ENCODE measurements at regions not wholly inside any gene's neighbourhood (a gene's known extent, or its start where the extent isn't known, plus 50 kb on each side); places are given as distances from the start of the nearest gene placed in this dataset.
"Not testable (repeated sequence)": the region's sequence is repeated elsewhere in the genome, so short reads cannot be mapped to it uniquely, and the experiment has no call there.

- not testable (repeated sequence) for TF ChIP-seq EZH2, CTCF (IDR thresholded peaks at IDR 0.05)
Observed at GRCh38 chr16:33028707-33029390, 165.2 kb upstream of the TP53TG3C start.

Measured in neural progenitor cell (in vitro differentiated cells).